SU-DHL-6 (cell line): ENCODE measurements at regions not wholly inside any gene's neighbourhood (a gene's known extent, or its start where the extent isn't known, plus 50 kb on each side); places are given as distances from the start of the nearest gene placed in this dataset.

Experiments used
- H2AFZ ChIP-seq: fragments of 200-600 bp; sonication (generic); 2 replicates; pipeline ENCODE4 v1.6.1; 2014; ENCODE audit warnings: low read depth, mild to moderate bottlenecking, moderate library complexity, mixed read lengths, antibody characterized with exemption, low read length; ENCODE audit not compliant: severe bottlenecking
- H3F3A ChIP-seq: fragments of 200-600 bp; shearing (Covaris generic); 2 replicates; pipeline ENCODE4 v1.6.0; 2016; ENCODE audit warnings: antibody characterized with exemption, mild to moderate bottlenecking; ENCODE audit not compliant: insufficient read depth
- H3K27ac ChIP-seq: fragments of 200-600 bp; sonication (generic); 2 replicates; pipeline ENCODE4 v1.5.1; 2016; ENCODE audit warnings: low read depth, mild to moderate bottlenecking, low read length, moderate library complexity, mixed read lengths
- H3K27me3 ChIP-seq: fragments of 200-600 bp; sonication (generic), shearing (Covaris generic); 2 replicates; pipeline ENCODE4 v1.6.0; 2014; ENCODE audit warnings: mild to moderate bottlenecking, low read length
- H3K36me3 ChIP-seq: fragments of 200-600 bp; sonication (generic); 2 replicates; pipeline ENCODE4 v1.6.1; 2014; ENCODE audit warnings: mild to moderate bottlenecking, low read length, mixed read lengths
- H3K4me2 ChIP-seq: fragments of 300-600, 200-600 bp; shearing (Covaris generic), sonication (generic); 2 replicates; pipeline ENCODE4 v1.6.0; 2014; ENCODE audit warnings: low read length, low read depth, mild to moderate bottlenecking; ENCODE audit not compliant: poor library complexity, severe bottlenecking
- H3K4me3 ChIP-seq: fragments of 200-600 bp; sonication (generic); 2 replicates; pipeline ENCODE4 v1.5.1; 2014; ENCODE audit warnings: antibody characterized with exemption, low read length, mild to moderate bottlenecking, mixed read lengths; ENCODE audit not compliant: insufficient read depth, poor library complexity, severe bottlenecking
- H3K79me2 ChIP-seq: fragments of 200-600 bp; sonication (generic); 2 replicates; pipeline ENCODE4 v1.6.1; 2014; ENCODE audit warnings: mild to moderate bottlenecking, low read length, moderate library complexity; ENCODE audit not compliant: insufficient read depth
- H3K9ac ChIP-seq: fragments of 200-600 bp; sonication (generic); 2 replicates; pipeline ENCODE4 v1.7.0; 2014; ENCODE audit warnings: mild to moderate bottlenecking, low read length
- H3K9me2 ChIP-seq: fragments of 200-600 bp; sonication (generic); replicated peaks from 2 replicates; pipeline ENCODE4 v1.6.1; 2014; ENCODE audit warnings: low read length; ENCODE audit not compliant: insufficient read depth
- H3K9me3 ChIP-seq: fragments of 200-600 bp; sonication (generic); 2 replicates; pipeline ENCODE4 v1.6.1; 2014; ENCODE audit warnings: low read length, mixed read lengths; ENCODE audit not compliant: insufficient read depth
- H4K20me1 ChIP-seq: fragments of 200-600 bp; sonication (generic); 2 replicates; pipeline ENCODE4 v1.6.1; 2014; ENCODE audit warnings: low read depth, mild to moderate bottlenecking, antibody characterized with exemption, low read length, moderate library complexity, mixed read lengths
- CTCF ChIP-seq: fragments of 200-600 bp; sonication (generic); IDR thresholded peaks from one replicate; pipeline ENCODE4 v1.5.1; 2017; ENCODE audit warnings: antibody characterized with exemption, mild to moderate bottlenecking, low read length, moderate library complexity; ENCODE audit not compliant: insufficient read depth, poor library complexity, severe bottlenecking
- EZH2phosphoT487 ChIP-seq: fragments of 200-600 bp; sonication (generic), shearing (Covaris generic); conservative IDR thresholded peaks from 2 replicates; pipeline ENCODE4 v1.6.1; 2018; ENCODE audit warnings: mild to moderate bottlenecking, antibody characterized with exemption, low read length, moderate library complexity, mixed read lengths

GRCh38 chr13:34578917-34579316 is 363.2 kb upstream of the NBEA start:
- Histone ChIP-seq H4K20me1 (no peaks in the 10 kb centered on the region), H3K9ac (no peak overlapping the region), H3F3A (no peaks in the 10 kb centered on the region), H3K79me2 (no peaks in the 10 kb centered on the region), H3K27ac (no peak overlapping the region), H3K4me3 (no peak overlapping the region), H3K9me2 (no peaks in the 10 kb centered on the region), H3K36me3 (no peaks in the 10 kb centered on the region), H3K27me3 (no peaks in the 10 kb centered on the region), H3K9me3 (no peaks in the 10 kb centered on the region), H3K4me2 (no peak overlapping the region), H2AFZ (no peak overlapping the region)
- TF ChIP-seq CTCF: no peak
- TF ChIP-seq EZH2phosphoT487: no peak

- Histone ChIP-seq H3F3A (no peaks in the 10 kb centered on the region), H3K4me2 (no peak overlapping the region), H3K36me3 (no peaks in the 10 kb centered on the region), H3K9ac (no peak overlapping the region), H2AFZ (no peak overlapping the region), H3K27ac (no peak overlapping the region), H3K9me3 (no peaks in the 10 kb centered on the region), H3K27me3 (no peaks in the 10 kb centered on the region), H3K9me2 (no peaks in the 10 kb centered on the region), H4K20me1 (no peaks in the 10 kb centered on the region), H3K79me2 (no peaks in the 10 kb centered on the region), H3K4me3 (no peak overlapping the region)
- no peak for TF ChIP-seq CTCF
- no peak for TF ChIP-seq EZH2phosphoT487
Observed at GRCh38 chr13:34583181-34583580, 358.9 kb upstream of the NBEA start.

GRCh38 chr13:34587576-34587975 is 354.5 kb upstream of the NBEA start:
- no peaks in the 10 kb centered on the region for H3K36me3 ChIP-seq
- no peak overlapping the region for H3K4me2 ChIP-seq
- no peak overlapping the region for H3K4me3 ChIP-seq
- TF ChIP-seq EZH2phosphoT487 (no peak), CTCF (no peak)
- no peak overlapping the region for H2AFZ ChIP-seq
- no peaks in the 10 kb centered on the region for H3K27me3 ChIP-seq
- H3F3A ChIP-seq: no peaks in the 10 kb centered on the region
- H3K9me3 ChIP-seq: no peaks in the 10 kb centered on the region
- H3K27ac ChIP-seq: no peak overlapping the region
- no peaks in the 10 kb centered on the region for H3K9me2 ChIP-seq
- no peaks in the 10 kb centered on the region for H3K79me2 ChIP-seq
- H3K9ac ChIP-seq: no peak overlapping the region
- no peaks in the 10 kb centered on the region for H4K20me1 ChIP-seq

- Histone ChIP-seq H3K27ac (no peak overlapping the region), H3K9me2 (no peaks in the 10 kb centered on the region), H3K4me3 (no peak overlapping the region), H3K4me2 (no peak overlapping the region), H3K27me3 (no peaks in the 10 kb centered on the region), H3K9me3 (no peaks in the 10 kb centered on the region), H3K79me2 (no peaks in the 10 kb centered on the region), H3K36me3 (no peaks in the 10 kb centered on the region), H3K9ac (no peak overlapping the region), H2AFZ (no peak overlapping the region), H3F3A (no peaks in the 10 kb centered on the region), H4K20me1 (no peaks in the 10 kb centered on the region)
- TF ChIP-seq CTCF: no peak
- TF ChIP-seq EZH2phosphoT487: no peak
Observed at GRCh38 chr13:34588362-34588761, 353.7 kb upstream of the NBEA start.
